Stromal cell of bone marrow (primary cell): ENCODE measurements at regions not wholly inside any gene's neighbourhood (a gene's known extent, or its start where the extent isn't known, plus 50 kb on each side); places are given as distances from the start of the nearest gene placed in this dataset.

Source experiments
- DNase-seq: peaks from one replicate; pipeline ENCODE4 v3.0.0-alpha.2; 2012; ENCODE audit warnings: low read depth

DNA sequence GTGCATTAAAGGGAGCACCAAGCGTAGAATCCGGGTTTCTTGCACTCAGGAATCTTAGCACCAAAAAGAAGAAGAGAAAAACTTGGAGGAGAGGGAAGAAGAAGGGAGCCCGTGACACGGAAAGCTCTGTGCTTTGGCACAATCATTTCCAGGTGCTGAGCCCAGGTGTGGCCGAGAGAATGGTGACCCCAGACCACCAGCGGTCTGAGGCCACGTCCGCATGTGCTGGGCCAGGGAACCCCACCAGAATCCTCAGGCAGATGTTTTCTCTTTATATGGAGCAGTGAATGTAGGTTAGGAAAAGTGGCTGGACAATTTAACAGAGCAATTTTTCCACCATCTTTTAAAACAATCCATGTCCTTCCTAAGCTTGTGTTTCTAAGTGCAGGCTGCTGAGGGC is 520.9 kb downstream of the EPHA4 start:
- DNase-seq: no peak

DNA sequence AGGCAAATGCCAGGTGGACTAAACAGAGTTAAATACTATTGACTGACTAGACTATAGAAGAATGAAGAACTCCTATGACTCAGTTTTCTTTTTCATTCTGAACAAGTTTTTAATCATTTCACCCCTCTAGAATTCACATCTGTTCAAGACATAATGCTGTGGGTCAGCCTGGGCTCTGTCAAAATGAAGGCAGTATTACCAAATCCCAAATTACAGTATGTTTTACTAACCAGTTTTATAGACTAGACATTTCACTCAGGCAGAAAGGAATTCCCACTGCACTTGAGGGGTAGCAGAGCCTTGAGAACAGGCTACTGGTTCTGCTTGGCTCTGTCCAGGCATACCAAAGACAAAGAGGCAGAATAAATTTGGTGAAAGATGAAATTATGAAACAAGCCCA is 511.7 kb downstream of the EPHA4 start:
- DNase-seq: no peak

GRCh38 chr2:221063568-221063967 is 508.5 kb downstream of the EPHA4 start:
- no peak for DNase-seq

DNA sequence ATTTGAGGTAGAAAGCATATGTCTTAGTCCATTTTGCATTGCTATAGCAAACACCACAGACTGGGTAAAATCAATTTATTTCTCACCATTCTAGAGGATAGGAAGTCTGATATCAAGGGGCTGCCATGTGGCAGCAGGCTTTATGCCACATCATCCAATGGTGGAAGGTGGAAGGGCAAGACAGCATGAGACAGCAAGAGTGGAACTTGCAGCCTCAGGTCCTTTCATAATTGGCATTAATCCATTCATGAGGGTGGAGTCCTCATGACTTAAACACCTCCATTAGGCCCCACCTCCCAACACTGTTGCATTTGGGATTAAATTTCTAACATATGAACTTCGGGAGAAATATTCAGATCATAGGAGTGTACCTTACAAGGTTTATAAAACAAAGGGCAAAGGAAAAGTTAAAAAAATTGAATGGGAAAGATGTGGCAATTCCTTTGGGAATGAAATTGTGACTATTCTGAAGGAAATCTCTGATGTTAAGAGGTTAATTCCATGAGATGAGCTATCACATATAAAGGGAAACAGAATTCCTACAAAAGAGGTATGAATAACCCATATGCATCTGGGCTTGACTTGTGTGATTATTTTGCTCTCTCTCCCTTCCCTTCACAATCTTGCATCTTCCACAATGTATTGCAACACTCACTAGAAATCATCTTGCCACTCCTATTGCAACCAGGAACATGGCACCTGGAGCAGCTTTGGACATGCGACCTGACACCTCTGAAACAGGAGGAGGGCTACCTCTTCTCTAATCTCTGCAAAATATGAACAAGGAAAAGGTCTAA is 507.8 kb downstream of the EPHA4 start:
- DNase-seq: no peak

GRCh38 chr2:221064880-221065279 is 507.2 kb downstream of the EPHA4 start:
- no peak for DNase-seq

DNA sequence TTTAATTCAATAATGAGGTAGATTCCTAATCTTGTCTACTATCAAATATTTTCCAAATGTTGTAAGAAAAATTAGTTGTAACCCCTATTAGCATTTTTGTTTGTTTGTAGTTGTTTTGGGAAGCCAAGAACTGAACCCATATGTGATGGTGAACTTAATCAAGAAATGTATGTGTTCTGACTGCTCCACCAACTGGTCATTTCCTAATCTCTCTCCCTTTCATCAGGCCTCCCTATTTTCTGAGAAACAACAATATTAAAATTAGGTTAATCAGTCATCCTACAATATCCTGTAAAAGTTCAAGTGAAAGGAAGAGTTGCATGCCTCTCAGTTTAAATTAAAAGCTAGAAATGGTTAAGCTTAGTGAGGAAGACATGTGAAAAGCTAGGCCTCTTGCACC is 504.0 kb downstream of the EPHA4 start:
- no peak for DNase-seq

GRCh38 chr2:221070106-221070505 is 502.0 kb downstream of the EPHA4 start:
- DNase-seq: no peak

GRCh38 chr2:221073326-221074049 is 498.6 kb downstream of the EPHA4 start:
- no peak for DNase-seq

DNA sequence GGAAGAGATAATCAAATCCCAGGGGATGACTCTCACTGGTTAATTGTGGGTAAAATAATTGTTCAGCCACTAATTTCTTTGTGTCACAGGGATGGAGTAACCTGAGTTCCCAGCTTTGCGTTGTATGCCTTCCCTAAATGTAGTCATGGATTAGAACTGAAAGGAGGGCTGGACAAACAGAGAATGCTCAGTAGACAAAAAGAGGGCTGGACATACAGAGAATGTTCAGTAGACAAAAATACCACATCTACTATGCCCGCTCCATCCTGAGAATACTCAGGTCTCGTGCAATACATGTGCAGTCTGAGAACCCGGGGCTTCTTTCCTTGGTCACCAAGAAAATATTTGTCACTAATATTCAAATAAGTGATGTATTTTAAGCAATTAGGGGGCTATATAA is 497.9 kb downstream of the EPHA4 start:
- no peak for DNase-seq

DNA sequence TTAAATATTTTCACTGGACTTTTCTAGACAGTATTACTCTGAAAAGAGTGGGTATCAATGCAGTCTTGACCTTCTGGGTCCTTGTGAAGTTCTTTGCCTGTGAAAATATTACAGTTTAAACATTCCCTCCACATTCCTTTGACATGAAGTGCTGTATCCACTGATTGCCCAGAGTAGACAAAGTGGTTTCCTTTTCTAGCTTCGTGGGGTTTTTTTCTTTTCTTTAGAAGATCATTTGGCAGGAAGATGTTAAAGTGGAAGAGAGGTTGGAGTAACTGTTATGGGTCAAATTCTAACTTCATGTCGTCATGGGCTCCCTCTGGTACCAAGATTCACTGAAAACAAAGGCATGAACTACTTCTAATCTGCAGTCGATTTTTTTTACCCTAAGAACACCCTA is 496.9 kb downstream of the EPHA4 start:
- DNase-seq: peak; percentile 60

- DNase-seq: no peak
Observed at GRCh38 chr2:221077251-221077650, 494.9 kb downstream of the EPHA4 start.

- no peak for DNase-seq
Observed at GRCh38 chr2:221077799-221078198, 494.3 kb downstream of the EPHA4 start.

DNA sequence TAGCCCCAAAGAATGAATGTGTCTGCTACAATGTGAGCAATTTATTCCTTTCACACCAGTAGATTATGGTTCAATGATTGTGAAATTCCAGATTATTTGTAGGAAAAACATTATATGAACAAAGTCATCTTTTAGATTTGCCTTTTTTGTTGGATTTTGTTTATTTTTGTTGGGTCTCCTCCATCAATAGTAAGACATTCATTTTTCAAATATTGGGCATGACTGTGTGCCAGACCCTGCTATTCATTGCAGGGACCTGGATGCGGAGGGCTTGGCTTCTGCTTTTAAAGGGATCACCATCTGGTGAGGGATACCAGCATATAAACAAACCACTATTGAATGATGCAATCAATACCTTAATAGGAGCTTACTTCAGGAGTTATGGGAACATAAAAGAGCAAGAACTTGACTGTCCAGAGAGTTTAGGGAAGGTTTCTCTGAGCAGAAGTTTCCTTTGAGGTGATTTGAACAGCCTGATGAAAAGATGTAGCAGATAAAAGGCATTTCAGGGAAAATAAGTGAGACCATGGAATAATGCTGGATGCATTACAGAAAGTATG is 486.7 kb downstream of the EPHA4 start:
- DNase-seq: no peak

- no peak for DNase-seq
Observed at GRCh38 chr2:221085936-221086335, 486.2 kb downstream of the EPHA4 start.

GRCh38 chr2:221087779-221088178 is 484.3 kb downstream of the EPHA4 start:
- DNase-seq: no peak

GRCh38 chr2:221088506-221088905 is 483.6 kb downstream of the EPHA4 start:
- DNase-seq: no peak

- no peak for DNase-seq
Observed at GRCh38 chr2:221095356-221095755, 476.7 kb downstream of the EPHA4 start.

GRCh38 chr2:221096706-221097567 is 475.2 kb downstream of the EPHA4 start:
- no peak for DNase-seq

- DNase-seq: peak; percentile 63
Observed at GRCh38 chr2:221097568-221097915, 474.6 kb downstream of the EPHA4 start.

DNA sequence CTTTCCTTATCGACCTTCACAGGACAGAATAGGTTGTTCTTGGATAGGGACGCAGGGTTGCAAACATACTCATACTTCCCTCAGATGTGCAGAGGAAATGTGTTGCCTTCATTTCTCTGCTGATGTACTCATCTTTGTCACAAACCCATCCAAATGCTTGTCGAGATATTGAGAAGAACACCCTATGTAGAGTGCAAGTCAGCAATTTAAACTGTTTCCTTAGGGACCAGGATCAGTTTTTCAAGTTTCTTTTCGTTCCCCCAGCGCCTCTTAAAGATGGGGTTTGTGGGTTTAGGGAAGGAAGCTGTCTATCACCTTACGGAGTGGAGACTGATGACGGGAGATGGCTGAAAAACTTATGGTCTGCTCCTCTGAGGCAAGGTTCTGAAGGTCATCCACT is 474.2 kb downstream of the EPHA4 start:
- no peak for DNase-seq

DNA sequence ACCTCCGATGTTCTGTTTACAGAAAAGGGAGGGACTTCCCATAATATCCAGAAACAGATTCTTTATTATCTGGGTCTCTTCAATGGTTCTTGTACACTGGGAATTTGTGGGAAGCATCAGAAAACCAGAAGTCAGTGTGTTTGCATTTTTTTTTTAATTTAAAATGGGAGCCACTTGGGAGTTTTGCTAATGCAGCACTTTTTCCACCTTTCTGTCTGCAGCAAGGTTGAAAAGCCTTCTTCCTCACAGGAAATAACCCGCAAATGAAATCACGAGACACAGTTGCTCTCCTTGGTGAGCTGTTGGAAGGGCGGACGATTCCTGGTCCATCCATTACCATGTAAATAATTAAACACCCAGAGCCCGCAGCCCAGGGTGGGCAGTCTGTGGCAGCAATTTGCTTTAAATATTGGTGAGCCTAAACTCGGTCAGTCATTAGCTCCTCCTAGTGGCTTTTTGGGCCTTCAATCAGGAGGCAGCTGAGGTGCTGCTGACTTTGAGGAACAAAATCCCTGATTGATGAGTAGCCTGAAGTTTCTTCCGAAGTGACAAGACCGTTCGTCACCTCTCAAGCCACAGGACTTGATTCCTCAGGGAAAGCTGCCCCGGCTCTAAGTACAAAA is 471.5 kb downstream of the EPHA4 start:
- DNase-seq: no peak
